Activated CD4-positive, alpha-beta memory T cell treated with anti-CD3 and anti-CD28 coated beads, Interleukin-2, amount 10 ng/mL, durations not matched to agents 7 days and 5 days (primary cell): ENCODE measurements at regions not wholly inside any gene's neighbourhood (a gene's known extent, or its start where the extent isn't known, plus 50 kb on each side); places are given as distances from the start of the nearest gene placed in this dataset.

Source experiments
- CTCF ChIA-PET: fragments of 350-600 bp; sonication (Branson Sonifier 250); formaldehyde crosslinking; loops from one replicate; lab custom pipeline; 2021; ENCODE audit warnings: antibody characterized with exemption, inconsistent platforms; lab: Charles Lee
- POLR2A ChIA-PET: fragments of 350-600 bp; sonication (Branson Sonifier 250); formaldehyde crosslinking; loops from one replicate; lab custom pipeline; 2021; ENCODE audit warnings: antibody characterized with exemption; lab: Charles Lee
- DNase-seq: peaks from one replicate; pipeline ENCODE4 v3.0.0-alpha.2; 2020
- H3K27ac Mint-ChIP-seq: one replicate; pipeline ENCODE4 v1.8.0; 2021; ENCODE audit warnings: mild to moderate bottlenecking, mixed read lengths
- H3K27me3 Mint-ChIP-seq: one replicate; pipeline ENCODE4 v1.8.0; 2021; ENCODE audit warnings: mixed read lengths
- H3K36me3 Mint-ChIP-seq: one replicate; pipeline ENCODE4 v1.8.0; 2021; ENCODE audit warnings: low read depth, mixed read lengths
- H3K4me1 Mint-ChIP-seq: one replicate; pipeline ENCODE4 v1.8.0; 2021; ENCODE audit warnings: mixed read lengths
- H3K4me3 Mint-ChIP-seq: one replicate; pipeline ENCODE4 v1.8.0; 2021; ENCODE audit warnings: mild to moderate bottlenecking, mixed read lengths
- H3K9me3 Mint-ChIP-seq: one replicate; pipeline ENCODE4 v1.8.0; 2021; ENCODE audit warnings: mixed read lengths

GRCh38 chr2:114046866-114047435 lies 157.1 kb downstream of the ACTR3 start:
- ChIA-PET CTCF (no interaction called here), POLR2A (no interaction called here)
- Mint-ChIP-seq H3K27me3 (peaks cover 2% of the 10 kb centered on the region), H3K9me3 (no peaks in the 10 kb centered on the region), H3K36me3 (no peaks in the 10 kb centered on the region), H3K27ac (no peak overlapping the region), H3K4me1 (no peaks in the 10 kb centered on the region), H3K4me3 (no peak overlapping the region)
- DNase-seq = no peak

DNA sequence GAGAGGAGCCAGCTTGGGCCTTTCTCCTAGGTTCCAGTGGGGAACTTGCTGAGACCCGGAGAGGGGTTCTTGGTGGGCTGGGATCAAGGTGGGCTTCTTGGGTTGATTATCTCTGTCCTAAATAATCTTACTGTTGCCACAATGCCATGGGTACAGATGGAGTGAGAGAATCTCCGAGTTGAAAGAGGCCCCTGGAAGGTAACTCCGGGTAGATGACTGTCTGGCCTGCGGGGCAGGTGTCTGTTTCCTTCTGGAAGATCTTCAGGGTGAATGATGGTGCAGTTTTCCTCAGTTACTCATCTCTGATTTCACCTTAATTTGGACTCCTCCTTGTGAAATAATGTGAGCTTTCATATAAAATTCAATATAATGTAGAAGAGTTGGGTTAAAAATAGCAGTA lies 159.4 kb downstream of the ACTR3 start:
- Mint-ChIP-seq H3K27me3 (peaks cover 6% of the 10 kb centered on the region), H3K4me3 (no peak overlapping the region), H3K27ac (no peak overlapping the region), H3K9me3 (no peaks in the 10 kb centered on the region), H3K36me3 (no peaks in the 10 kb centered on the region), H3K4me1 (no peaks in the 10 kb centered on the region)
- DNase-seq = no peak
- ChIA-PET CTCF (no interaction called here), POLR2A (no interaction called here)

GRCh38 chr2:114049826-114050225 lies 159.9 kb downstream of the ACTR3 start:
- Mint-ChIP-seq H3K27me3 (peaks cover 6% of the 10 kb centered on the region), H3K9me3 (no peaks in the 10 kb centered on the region), H3K27ac (no peak overlapping the region), H3K36me3 (no peaks in the 10 kb centered on the region), H3K4me1 (no peaks in the 10 kb centered on the region), H3K4me3 (no peak overlapping the region)
- DNase-seq = no peak
- CTCF ChIA-PET = no interaction called here
- POLR2A ChIA-PET = no interaction called here

DNA sequence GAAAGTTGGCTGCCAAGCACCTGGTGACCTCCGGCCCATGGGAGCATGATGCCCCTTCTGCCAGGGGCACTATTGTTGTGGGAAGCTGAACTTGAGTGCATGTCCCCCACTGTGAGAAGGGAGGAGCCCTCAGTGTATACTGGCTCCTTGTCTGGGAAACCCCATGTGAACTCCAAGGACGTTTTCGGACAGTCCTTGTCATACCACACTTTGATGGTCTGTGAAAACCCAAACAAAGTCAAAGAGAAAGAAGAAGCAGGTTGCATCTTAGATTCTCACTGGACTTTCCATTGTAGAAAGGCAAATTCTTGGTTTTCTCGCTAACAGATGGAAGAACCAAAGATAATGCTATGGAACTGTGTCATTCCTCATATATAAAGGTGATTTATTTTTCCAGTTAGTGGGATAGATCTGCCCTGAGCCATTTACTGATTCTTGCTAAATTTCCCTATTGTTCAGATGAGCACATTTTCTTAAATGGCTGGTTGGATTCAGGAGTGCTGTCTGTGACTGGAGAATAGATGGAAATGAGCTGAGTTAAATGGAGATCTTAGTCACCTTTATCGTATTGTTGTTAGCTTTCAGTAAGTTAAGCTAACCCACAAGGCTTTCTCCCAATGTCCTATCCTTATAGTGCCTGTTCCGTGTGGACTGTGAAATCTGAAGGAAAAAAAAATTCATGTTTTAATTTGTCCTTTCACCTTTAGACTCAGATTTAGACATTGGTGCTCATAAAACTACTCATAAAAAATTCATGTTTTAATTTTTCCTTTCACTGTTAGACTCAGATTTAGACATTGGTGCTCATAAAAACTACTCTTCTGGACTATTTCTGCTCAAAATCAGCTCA lies 166.6 kb downstream of the ACTR3 start:
- peaks cover 10% of the 10 kb centered on the region for H3K27me3 Mint-ChIP-seq
- H3K36me3 Mint-ChIP-seq = no peaks in the 10 kb centered on the region
- DNase-seq = no peak
- no peaks in the 10 kb centered on the region for H3K4me1 Mint-ChIP-seq
- H3K9me3 Mint-ChIP-seq = no peaks in the 10 kb centered on the region
- POLR2A ChIA-PET = no interaction called here
- CTCF ChIA-PET = no interaction called here
- no peak overlapping the region for H3K27ac Mint-ChIP-seq
- no peak overlapping the region for H3K4me3 Mint-ChIP-seq

- Mint-ChIP-seq H3K9me3 (no peaks in the 10 kb centered on the region), H3K4me3 (no peak overlapping the region), H3K27me3 (peaks cover 10% of the 10 kb centered on the region), H3K36me3 (no peaks in the 10 kb centered on the region), H3K27ac (no peak overlapping the region), H3K4me1 (no peaks in the 10 kb centered on the region)
- ChIA-PET POLR2A (no interaction called here), CTCF (no interaction called here)
- no peak for DNase-seq
Observed at GRCh38 chr2:114057638-114058037, 167.7 kb downstream of the ACTR3 start.

- CTCF ChIA-PET = no interaction called here
- no peak overlapping the region for H3K4me3 Mint-ChIP-seq
- H3K27ac Mint-ChIP-seq = no peak overlapping the region
- POLR2A ChIA-PET = no interaction called here
- DNase-seq = no peak
- no peaks in the 10 kb centered on the region for H3K36me3 Mint-ChIP-seq
- H3K9me3 Mint-ChIP-seq = no peaks in the 10 kb centered on the region
- peaks cover 5% of the 10 kb centered on the region for H3K4me1 Mint-ChIP-seq
- H3K27me3 Mint-ChIP-seq = peaks cover 3% of the 10 kb centered on the region
Observed at GRCh38 chr2:114061566-114062098, 171.7 kb downstream of the ACTR3 start.

- H3K27me3 Mint-ChIP-seq = peaks cover 3% of the 10 kb centered on the region
- no peaks in the 10 kb centered on the region for H3K36me3 Mint-ChIP-seq
- POLR2A ChIA-PET = no interaction called here
- peaks cover 5% of the 10 kb centered on the region for H3K4me1 Mint-ChIP-seq
- no peak overlapping the region for H3K4me3 Mint-ChIP-seq
- CTCF ChIA-PET = no interaction called here
- no peaks in the 10 kb centered on the region for H3K9me3 Mint-ChIP-seq
- no peak for DNase-seq
- H3K27ac Mint-ChIP-seq = no peak overlapping the region
Observed at GRCh38 chr2:114063346-114063745, 173.5 kb downstream of the ACTR3 start.

DNA sequence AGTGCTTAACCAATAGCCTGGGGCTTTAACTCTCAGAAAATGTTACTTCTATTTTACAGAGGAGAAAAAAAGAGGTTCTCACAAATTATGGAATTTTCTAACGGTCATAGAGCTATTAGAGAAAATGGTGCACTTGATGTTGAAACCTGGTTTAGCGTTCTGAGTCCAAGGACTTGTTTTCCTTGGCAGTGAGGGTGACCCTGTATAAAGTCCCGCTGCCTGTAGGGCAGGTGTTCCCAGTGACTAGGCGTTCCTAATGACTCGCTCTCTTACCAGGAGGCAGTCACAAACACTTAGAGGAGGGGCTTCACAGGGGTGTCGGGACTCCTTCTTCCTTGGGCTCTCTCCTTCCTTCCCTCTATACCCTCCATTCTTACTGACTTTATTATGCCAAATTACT lies 175.8 kb downstream of the ACTR3 start:
- H3K36me3 Mint-ChIP-seq = no peaks in the 10 kb centered on the region
- CTCF ChIA-PET = no interaction called here
- no peak for DNase-seq
- no peaks in the 10 kb centered on the region for H3K9me3 Mint-ChIP-seq
- H3K27me3 Mint-ChIP-seq = peaks cover 4% of the 10 kb centered on the region
- H3K4me1 Mint-ChIP-seq = peaks cover 5% of the 10 kb centered on the region
- no peak overlapping the region for H3K4me3 Mint-ChIP-seq
- POLR2A ChIA-PET = no interaction called here
- H3K27ac Mint-ChIP-seq = no peak overlapping the region

- H3K4me1 Mint-ChIP-seq = peaks cover 5% of the 10 kb centered on the region
- POLR2A ChIA-PET = no interaction called here
- CTCF ChIA-PET = no interaction called here
- no peak overlapping the region for H3K4me3 Mint-ChIP-seq
- H3K36me3 Mint-ChIP-seq = no peaks in the 10 kb centered on the region
- no peak overlapping the region for H3K27ac Mint-ChIP-seq
- DNase-seq = no peak
- peaks cover 5% of the 10 kb centered on the region for H3K27me3 Mint-ChIP-seq
- H3K9me3 Mint-ChIP-seq = no peaks in the 10 kb centered on the region
Observed at GRCh38 chr2:114066186-114066747, 176.4 kb downstream of the ACTR3 start.

GRCh38 chr2:114068438-114068837 lies 178.5 kb downstream of the ACTR3 start:
- Mint-ChIP-seq H3K27ac (no peak overlapping the region), H3K9me3 (no peaks in the 10 kb centered on the region), H3K4me1 (no peaks in the 10 kb centered on the region), H3K27me3 (peaks cover 5% of the 10 kb centered on the region), H3K36me3 (no peaks in the 10 kb centered on the region), H3K4me3 (no peak overlapping the region)
- ChIA-PET POLR2A (no interaction called here), CTCF (no interaction called here)
- no peak for DNase-seq

- Mint-ChIP-seq H3K27ac (no peak overlapping the region), H3K4me3 (no peak overlapping the region), H3K36me3 (no peaks in the 10 kb centered on the region), H3K27me3 (peaks cover 3% of the 10 kb centered on the region), H3K9me3 (no peaks in the 10 kb centered on the region), H3K4me1 (no peaks in the 10 kb centered on the region)
- ChIA-PET CTCF (no interaction called here), POLR2A (no interaction called here)
- DNase-seq = no peak
Observed at GRCh38 chr2:114076961-114077360, 187.1 kb downstream of the ACTR3 start.

- no peak overlapping the region for H3K27ac Mint-ChIP-seq
- no peak overlapping the region for H3K4me3 Mint-ChIP-seq
- H3K36me3 Mint-ChIP-seq = no peaks in the 10 kb centered on the region
- DNase-seq = no peak
- POLR2A ChIA-PET = no interaction called here
- CTCF ChIA-PET = no interaction called here
- no peaks in the 10 kb centered on the region for H3K4me1 Mint-ChIP-seq
- H3K9me3 Mint-ChIP-seq = no peaks in the 10 kb centered on the region
- H3K27me3 Mint-ChIP-seq = peaks cover 5% of the 10 kb centered on the region
Observed at GRCh38 chr2:114079366-114080004, 189.6 kb downstream of the ACTR3 start.

- CTCF ChIA-PET = no interaction called here
- DNase-seq = no peak
- H3K9me3 Mint-ChIP-seq = no peaks in the 10 kb centered on the region
- no peak overlapping the region for H3K4me3 Mint-ChIP-seq
- no peaks in the 10 kb centered on the region for H3K36me3 Mint-ChIP-seq
- H3K4me1 Mint-ChIP-seq = no peaks in the 10 kb centered on the region
- POLR2A ChIA-PET = no interaction called here
- H3K27me3 Mint-ChIP-seq = peaks cover 5% of the 10 kb centered on the region
- no peak overlapping the region for H3K27ac Mint-ChIP-seq
Observed at GRCh38 chr2:114082731-114083433, 193.0 kb downstream of the ACTR3 start.
